ENCODE measurements at regions not wholly inside any gene's neighbourhood (a gene's known extent, or its start where the extent isn't known, plus 50 kb on each side); places are given as distances from the start of the nearest gene placed in this dataset.

DNA sequence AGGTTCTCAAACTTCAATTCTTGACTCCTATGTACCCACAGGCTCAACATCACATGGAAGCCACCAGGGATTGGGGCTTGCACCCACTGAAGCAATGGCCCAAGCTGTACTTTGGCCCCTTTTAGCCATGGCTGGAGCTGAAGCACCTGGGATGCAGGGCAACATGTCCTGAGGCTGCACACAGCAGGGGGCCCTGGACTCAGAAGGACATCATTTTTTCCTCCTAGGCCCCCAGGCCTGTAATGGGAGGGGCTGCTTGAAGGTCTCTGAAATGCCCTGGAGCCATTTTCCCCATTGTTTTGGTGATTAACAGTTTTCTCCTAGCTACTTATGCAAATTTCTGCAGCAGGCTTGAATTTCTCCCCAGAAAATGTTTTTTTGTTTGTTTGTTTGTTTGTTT, 465.1 kb upstream of the PCDH10 start:
- no peaks in the 10 kb centered on the region for H3K4me1 Mint-ChIP-seq
- TF ChIP-seq CTCF (conservative IDR thresholded peaks at IDR 0.05), result no peak
- no peak overlapping the region for H3T11ph ChIP-seq (ENCODE audit: low read length)
- H2BK20ac ChIP-seq (ENCODE audit: low read depth, low read length, poor library complexity, severe bottlenecking), result no peak overlapping the region
- no peaks in the 10 kb centered on the region for H3K23me2 ChIP-seq (ENCODE audit: insufficient read length, low read depth, low read length, poor library complexity, severe bottlenecking)
- no peak overlapping the region for H3K27ac Mint-ChIP-seq
- H4K20me1 ChIP-seq (ENCODE audit: control insufficient read depth, insufficient read depth, insufficient read length), result no peaks in the 10 kb centered on the region
- H3K79me1 ChIP-seq (ENCODE audit: insufficient read depth, low read depth, low read length, poor library complexity, severe bottlenecking), result no peaks in the 10 kb centered on the region
- H3K23ac ChIP-seq (ENCODE audit: insufficient read length, low read depth, low read length), result no peak overlapping the region
- no peaks in the 10 kb centered on the region for H3K27me3 ChIP-seq (ENCODE audit: insufficient read depth, low read length)
- H3K79me2 ChIP-seq (ENCODE audit: insufficient read depth, low read length), result no peaks in the 10 kb centered on the region
- no peak overlapping the region for H3K9ac ChIP-seq (ENCODE audit: extremely low read depth, insufficient read length, low read length)
- peaks cover 30% of the 10 kb centered on the region in 2 experiments for H3K9me3 Mint-ChIP-seq
- H2BK5ac ChIP-seq (ENCODE audit: insufficient read length, low read length), result no peak overlapping the region
- no peak overlapping the region for H3K4me3 Mint-ChIP-seq
- no peak overlapping the region for H2AK5ac ChIP-seq (ENCODE audit: insufficient read length, low read length)
- no peak overlapping the region for H3K4me2 ChIP-seq (ENCODE audit: insufficient read depth, insufficient read length, low read length)
- no peaks in the 10 kb centered on the region for H3K27me3 Mint-ChIP-seq (ENCODE audit: low read depth)
- peaks cover 12% of the 10 kb centered on the region for H3K9me3 ChIP-seq (ENCODE audit: control insufficient read depth, low read depth, low read length)
- no peaks in the 10 kb centered on the region for H3K4me1 ChIP-seq (ENCODE audit: insufficient read depth, low read length)
- no peak overlapping the region for H4K5ac ChIP-seq (ENCODE audit: insufficient read length, low read depth, low read length)
- H2BK120ac ChIP-seq (ENCODE audit: low read depth, low read length, poor library complexity, severe bottlenecking), result no peak overlapping the region
- no peak overlapping the region for H3K27ac ChIP-seq (ENCODE audit: insufficient read length, low read depth, low read length)
- H3K18ac ChIP-seq (ENCODE audit: insufficient read length, low read depth, low read length), result no peak overlapping the region
- H4K8ac ChIP-seq (replicated peaks; ENCODE audit: insufficient read length, low read depth, low read length), result no peak overlapping the region
- no peak overlapping the region for H2AFZ ChIP-seq (ENCODE audit: low read length)
- H3K36me3 Mint-ChIP-seq (ENCODE audit: insufficient read depth in 1 of 3, low read depth in 3 of 3), result peaks cover 11 to 24% (median 21%) of the 10 kb centered on the region in 3 experiments
- H2BK15ac ChIP-seq (ENCODE audit: low read depth, low read length), result no peak overlapping the region
- no peak overlapping the region for H3K14ac ChIP-seq (ENCODE audit: insufficient read depth, low read length)
- H3K56ac ChIP-seq (ENCODE audit: insufficient read length, low read depth, low read length), result no peak overlapping the region
- DNase-seq, result no peak
- no peak overlapping the region for H3K4ac ChIP-seq (ENCODE audit: low read depth, low read length)
- no peak overlapping the region for H4K91ac ChIP-seq (ENCODE audit: insufficient read length, low read depth, low read length)
- no peak overlapping the region for H2BK12ac ChIP-seq (ENCODE audit: insufficient read length, low read depth, low read length)
